ENCODE measurements at regions not wholly inside any gene's neighbourhood (a gene's known extent, or its start where the extent isn't known, plus 50 kb on each side); places are given as distances from the start of the nearest gene placed in this dataset.
"Not testable (repeated sequence)": the region's sequence is repeated elsewhere in the genome, so short reads cannot be mapped to it uniquely, and the experiment has no call there.

GRCh38 chr4:34419871-34420270, 1824.4 kb downstream of the ARAP2 start:
- WGBS: 97% methylated on average over 2 of the region's 2 CpGs
- H3K27me3 ChIP-seq: no peaks in the 10 kb centered on the region
- no peak overlapping the region for H3K4me3 ChIP-seq
- H3K36me3 ChIP-seq: no peaks in the 10 kb centered on the region
- DNase-seq (ENCODE audit: extremely low spot score): no peak
- no peak overlapping the region for H3K27ac ChIP-seq (replicated peaks in 1 of 4)
- no peaks in the 10 kb centered on the region for H3K9me3 ChIP-seq
- TF ChIP-seq, protein P1, sequence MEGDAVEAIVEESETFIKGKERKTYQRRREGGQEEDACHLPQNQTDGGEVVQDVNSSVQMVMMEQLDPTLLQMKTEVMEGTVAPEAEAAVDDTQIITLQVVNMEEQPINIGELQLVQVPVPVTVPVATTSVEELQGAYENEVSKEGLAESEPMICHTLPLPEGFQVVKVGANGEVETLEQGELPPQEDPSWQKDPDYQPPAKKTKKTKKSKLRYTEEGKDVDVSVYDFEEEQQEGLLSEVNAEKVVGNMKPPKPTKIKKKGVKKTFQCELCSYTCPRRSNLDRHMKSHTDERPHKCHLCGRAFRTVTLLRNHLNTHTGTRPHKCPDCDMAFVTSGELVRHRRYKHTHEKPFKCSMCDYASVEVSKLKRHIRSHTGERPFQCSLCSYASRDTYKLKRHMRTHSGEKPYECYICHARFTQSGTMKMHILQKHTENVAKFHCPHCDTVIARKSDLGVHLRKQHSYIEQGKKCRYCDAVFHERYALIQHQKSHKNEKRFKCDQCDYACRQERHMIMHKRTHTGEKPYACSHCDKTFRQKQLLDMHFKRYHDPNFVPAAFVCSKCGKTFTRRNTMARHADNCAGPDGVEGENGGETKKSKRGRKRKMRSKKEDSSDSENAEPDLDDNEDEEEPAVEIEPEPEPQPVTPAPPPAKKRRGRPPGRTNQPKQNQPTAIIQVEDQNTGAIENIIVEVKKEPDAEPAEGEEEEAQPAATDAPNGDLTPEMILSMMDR (IDR thresholded peaks at IDR 0.05): no peak
- no peak for TF ChIP-seq EP300 (IDR thresholded peaks at IDR 0.05)
- no peak for TF ChIP-seq POLR2A (IDR thresholded peaks at IDR 0.05; ENCODE audit: low read depth)
- TF ChIP-seq POLR2AphosphoS5 (IDR thresholded peaks at IDR 0.05): no peak
- H3K4me1 ChIP-seq: no peaks in the 10 kb centered on the region
- intact Hi-C loops (cut with DNase I): no loop called here

- intact Hi-C loops (cut with DNase I): no loop called here
- Histone ChIP-seq H3K27me3 (no peaks in the 10 kb centered on the region), H3K4me3 (no peak overlapping the region), H3K9me3 (no peaks in the 10 kb centered on the region), H3K36me3 (no peaks in the 10 kb centered on the region), H3K4me1 (no peaks in the 10 kb centered on the region), H3K27ac (replicated peaks in 1 of 4) (no peak overlapping the region)
- DNase-seq (ENCODE audit: extremely low spot score): no peak
- TF ChIP-seq POLR2AphosphoS5 (IDR thresholded peaks at IDR 0.05): no peak
- WGBS: 24% methylated on average over 4 of the region's 4 CpGs
Measured at GRCh38 chr4:34422472-34423175, 1821.7 kb downstream of the ARAP2 start.

DNA sequence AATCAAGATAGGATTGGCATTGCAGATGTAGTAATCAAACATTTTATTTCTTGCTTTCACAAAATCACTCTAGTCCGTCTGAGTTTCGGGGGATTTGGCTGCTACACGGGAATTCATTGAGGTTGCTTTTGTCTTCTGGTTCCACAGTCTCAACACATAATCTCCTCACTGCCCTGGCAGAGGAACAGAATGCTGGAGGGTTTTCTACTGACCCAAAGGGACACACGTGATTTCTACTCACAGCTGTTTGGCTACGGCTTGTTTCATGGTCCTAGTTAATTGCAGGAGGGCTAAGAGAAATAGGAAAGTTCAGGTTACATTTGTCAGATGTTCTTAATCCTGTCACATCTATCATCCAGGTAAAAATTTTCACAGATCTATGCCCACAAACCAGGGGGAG, 1811.6 kb downstream of the ARAP2 start:
- intact Hi-C loops (cut with DNase I): no loop called here
- TF ChIP-seq POLR2A (IDR thresholded peaks at IDR 0.05; ENCODE audit: low read depth) (no peak), EP300 (IDR thresholded peaks at IDR 0.05) (no peak), POLR2AphosphoS5 (IDR thresholded peaks at IDR 0.05) (no peak)
- TF ChIP-seq, protein P1 (IDR thresholded peaks at IDR 0.05): no peak
- Histone ChIP-seq H3K27me3 (no peaks in the 10 kb centered on the region), H3K4me3 (no peak overlapping the region), H3K27ac (replicated peaks in 1 of 4) (no peak overlapping the region), H3K36me3 (no peaks in the 10 kb centered on the region), H3K4me1 (no peaks in the 10 kb centered on the region), H3K9me3 (no peaks in the 10 kb centered on the region)
- WGBS: 80% methylated on average over 5 of the region's 5 CpGs
- no peak for DNase-seq (ENCODE audit: extremely low spot score)

DNA sequence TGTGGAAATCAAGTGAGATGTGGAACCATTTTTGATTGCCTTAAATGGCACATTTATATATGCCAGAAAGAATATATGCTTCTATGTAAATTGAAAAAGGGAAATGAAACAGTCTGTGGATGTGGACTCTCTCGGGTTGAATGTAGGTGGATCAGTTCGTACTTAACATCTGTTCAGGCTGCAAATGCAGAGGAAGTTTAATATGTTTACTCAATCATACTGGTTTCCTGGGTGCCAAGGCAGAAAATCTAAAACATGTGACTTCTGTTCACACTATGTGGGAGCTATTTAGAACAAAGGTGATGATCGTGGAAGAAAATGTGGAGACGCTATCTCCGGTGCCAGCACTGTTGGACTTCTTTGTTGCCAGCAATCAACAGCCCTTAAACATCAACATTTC, 1809.9 kb downstream of the ARAP2 start:
- H3K4me3 ChIP-seq; H3K27ac ChIP-seq (replicated peaks in 1 of 4); H3K4me1 ChIP-seq; H3K27me3 ChIP-seq; H3K9me3 ChIP-seq; intact Hi-C loops (cut with DNase I); DNase-seq (ENCODE audit: extremely low spot score); H3K36me3 ChIP-seq: not testable (repeated sequence)
- WGBS: 88% methylated on average over 5 of the region's 5 CpGs

DNA sequence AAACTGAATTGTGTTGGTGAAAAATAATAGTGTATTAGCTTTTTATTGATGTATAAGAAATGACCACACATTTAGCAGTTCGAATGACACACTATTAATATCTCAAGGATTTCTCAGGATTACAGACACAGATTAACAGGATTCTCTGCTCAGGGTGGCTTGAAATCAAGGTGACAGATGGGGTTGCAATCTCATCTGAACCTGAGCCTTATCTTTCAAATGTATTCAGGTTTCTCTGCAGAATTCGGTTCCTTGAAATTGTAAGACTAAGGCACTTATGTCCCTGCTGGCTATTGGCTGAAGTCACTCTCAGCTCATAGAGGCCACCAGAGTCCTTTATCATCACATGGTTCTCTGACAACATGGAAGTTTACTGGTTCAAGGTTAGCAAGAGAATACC, 1780.1 kb downstream of the ARAP2 start:
- H3K9me3 ChIP-seq: no peaks in the 10 kb centered on the region
- H3K4me3 ChIP-seq: no peak overlapping the region
- intact Hi-C loops (cut with DNase I): no loop called here
- DNase-seq (ENCODE audit: extremely low spot score): no peak
- WGBS: 70% methylated on average over 2 of the region's 2 CpGs
- no peaks in the 10 kb centered on the region for H3K36me3 ChIP-seq
- H3K27ac ChIP-seq (replicated peaks in 1 of 4): no peak overlapping the region
- no peaks in the 10 kb centered on the region for H3K27me3 ChIP-seq
- no peak for TF ChIP-seq POLR2AphosphoS5 (IDR thresholded peaks at IDR 0.05)
- TF ChIP-seq POLR2A (IDR thresholded peaks at IDR 0.05; ENCODE audit: low read depth): no peak
- no peak for TF ChIP-seq EP300 (IDR thresholded peaks at IDR 0.05)
- TF ChIP-seq, protein P1 (IDR thresholded peaks at IDR 0.05): no peak
- no peaks in the 10 kb centered on the region for H3K4me1 ChIP-seq

DNA sequence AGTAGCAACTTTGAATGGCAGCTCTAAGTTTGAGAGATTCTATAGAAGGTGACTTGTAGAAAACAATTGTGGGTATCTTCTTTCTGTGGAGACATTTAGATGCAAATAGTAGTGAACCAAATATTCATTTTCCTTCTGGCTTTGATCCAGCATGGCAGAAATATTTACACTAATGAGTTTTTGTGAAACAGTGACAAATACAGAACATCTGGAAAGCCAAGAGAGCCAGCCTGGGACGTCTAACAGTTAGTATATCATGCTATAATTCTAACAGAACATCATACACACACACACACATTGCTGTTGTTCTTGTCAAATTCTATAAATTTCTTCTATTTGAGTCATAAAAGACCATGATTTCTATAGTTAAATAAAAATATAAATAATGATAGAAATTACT, 1777.9 kb downstream of the ARAP2 start:
- Histone ChIP-seq H3K27ac (replicated peaks in 1 of 4) (no peak overlapping the region), H3K4me3 (no peak overlapping the region), H3K27me3 (no peaks in the 10 kb centered on the region), H3K36me3 (no peaks in the 10 kb centered on the region), H3K9me3 (no peaks in the 10 kb centered on the region), H3K4me1 (no peaks in the 10 kb centered on the region)
- intact Hi-C loops (cut with DNase I): no loop called here
- no peak for DNase-seq (ENCODE audit: extremely low spot score)
- WGBS: 17% methylated on average over 1 of the region's 1 CpG
- TF ChIP-seq POLR2A (IDR thresholded peaks at IDR 0.05; ENCODE audit: low read depth): no peak
- no peak for TF ChIP-seq EP300 (IDR thresholded peaks at IDR 0.05)
- TF ChIP-seq, protein P1 (IDR thresholded peaks at IDR 0.05): no peak
- TF ChIP-seq POLR2AphosphoS5 (IDR thresholded peaks at IDR 0.05): no peak
